IMR-90 (cell line): ENCODE measurements at regions not wholly inside any gene's neighbourhood (a gene's known extent, or its start where the extent isn't known, plus 50 kb on each side); places are given as distances from the start of the nearest gene placed in this dataset.

Experiments used
- ATAC-seq: fragments of 200-7000 bp; cut with Tn5 transposase; 2 replicates; pipeline ENCODE4 v1.9.1; 2020; ENCODE audit warnings: low read depth, mild to moderate bottlenecking, moderate library complexity
- BruUV-seq: library from RNA; stranded (reverse); fragments of 400-500 nt; replicated peaks from 2 replicates; lab custom pipeline; 2021; lab: Mats Ljungman, UMichigan
- CTCF ChIA-PET: fragments of 300-600 bp; formaldehyde crosslinking; extraction: SDS; loops from one replicate; lab custom pipeline; 2021; ENCODE audit warnings: antibody characterized with exemption; lab: Yijun Ruan, JAX
- POLR2A ChIA-PET: fragments of 300-600 bp; sonication (Branson Sonifier 250); formaldehyde crosslinking; loops from one replicate; lab custom pipeline; 2022; ENCODE audit warnings: antibody characterized with exemption; ENCODE audit not compliant: unreplicated experiment; lab: Charles Lee
- DNase-seq: peaks from one replicate; pipeline ENCODE4 v3.0.0; 2013
- H2AFZ ChIP-seq: replicated peaks from 2 replicates; pipeline ENCODE3; 2013; ENCODE audit warnings: low read length, mild to moderate bottlenecking; ENCODE audit not compliant: poor library complexity
- H2AK5ac ChIP-seq: 2 replicates; pipeline ENCODE4 v1.6.1; 2013; ENCODE audit warnings: low read depth, low read length, inconsistent platforms
- H2AK9ac ChIP-seq: replicated peaks from 2 replicates; pipeline ENCODE3; 2013; ENCODE audit warnings: mild to moderate bottlenecking, low read depth, low read length, moderate library complexity; ENCODE audit not compliant: poor library complexity
- H2BK120ac ChIP-seq: 2 replicates; pipeline ENCODE4 v1.6.1; 2013; ENCODE audit warnings: low read depth, low read length, inconsistent platforms
- H2BK15ac ChIP-seq: 3 replicates; pipeline ENCODE4 v1.6.1; 2013; ENCODE audit warnings: low read depth, low read length, inconsistent platforms
- H2BK20ac ChIP-seq: 2 replicates; pipeline ENCODE4 v1.6.1; 2013; ENCODE audit warnings: low read depth, mild to moderate bottlenecking, inconsistent platforms, low read length, moderate library complexity
- H2BK5ac ChIP-seq: 2 replicates; pipeline ENCODE4 v1.6.1; 2013; ENCODE audit warnings: mild to moderate bottlenecking, low read depth, low read length, inconsistent platforms; ENCODE audit not compliant: poor library complexity, severe bottlenecking
- H3K14ac ChIP-seq: replicated peaks from 2 replicates; pipeline ENCODE4 v1.6.1; 2013; ENCODE audit warnings: low read depth, low read length, inconsistent platforms
- H3K18ac ChIP-seq: 2 replicates; pipeline ENCODE4 v1.6.1; 2013; ENCODE audit warnings: low read depth, low read length, control low read depth
- H3K23ac ChIP-seq: 2 replicates; pipeline ENCODE4 v1.6.1; 2013; ENCODE audit warnings: low read depth, low read length, inconsistent platforms
- H3K27ac ChIP-seq: 2 replicates; pipeline ENCODE4 v1.5.1; 2013; ENCODE audit warnings: mild to moderate bottlenecking, control low read depth, low read length; ENCODE audit not compliant: insufficient read depth
- H3K27me3 ChIP-seq: 2 replicates; pipeline ENCODE4 v1.6.1; 2013; ENCODE audit warnings: low read length; ENCODE audit not compliant: control insufficient read depth, insufficient read depth
- H3K36me3 ChIP-seq: 2 replicates; pipeline ENCODE4 v1.6.1; 2013; ENCODE audit warnings: low read length, mixed read lengths; ENCODE audit not compliant: control insufficient read depth, insufficient read depth
- H3K4ac ChIP-seq: 2 replicates; pipeline ENCODE4 v1.6.1; 2013; ENCODE audit warnings: low read depth, low read length, inconsistent platforms
- H3K4me1 ChIP-seq: 2 replicates; pipeline ENCODE4 v1.6.1; 2013; ENCODE audit warnings: low read length, mixed read lengths; ENCODE audit not compliant: control insufficient read depth, insufficient read depth
- H3K4me2 ChIP-seq: 2 replicates; pipeline ENCODE4 v1.6.1; 2013; ENCODE audit warnings: low read depth, mild to moderate bottlenecking, control low read depth, low read length, moderate library complexity
- H3K4me3 ChIP-seq: 2 replicates; pipeline ENCODE4 v1.5.1; 2013; ENCODE audit warnings: low read depth, mild to moderate bottlenecking, control low read depth, low read length, moderate library complexity; ENCODE audit not compliant: insufficient read depth
- H3K56ac ChIP-seq: 2 replicates; pipeline ENCODE4 v1.6.1; 2013; ENCODE audit warnings: low read length, inconsistent platforms; ENCODE audit not compliant: insufficient read depth; ENCODE audit errors: extremely low read depth
- H3K79me1 ChIP-seq, 2 experiments: 2 replicates each; pipeline ENCODE4 v1.6.1; 2013; ENCODE audit warnings: low read length in 2 of 2, inconsistent platforms in 1 of 2, low read depth in 1 of 2
- H3K9ac ChIP-seq: 2 replicates; pipeline ENCODE4 v1.6.1; 2013; ENCODE audit warnings: low read depth, low read length, control low read depth
- H3K9me1 ChIP-seq: 2 replicates; pipeline ENCODE4 v1.6.1; 2013; ENCODE audit warnings: low read length, inconsistent platforms; ENCODE audit not compliant: insufficient read depth
- H3K9me3 ChIP-seq: 2 replicates; pipeline ENCODE4 v1.6.1; 2013; ENCODE audit warnings: low read length; ENCODE audit not compliant: control insufficient read depth, insufficient read depth
- H4K20me1 ChIP-seq: 2 replicates; pipeline ENCODE4 v1.6.1; 2013; ENCODE audit warnings: low read length, inconsistent platforms; ENCODE audit not compliant: insufficient read depth
- H4K5ac ChIP-seq: 2 replicates; pipeline ENCODE4 v1.6.1; 2013; ENCODE audit warnings: mild to moderate bottlenecking, low read depth, low read length, control low read depth
- H4K8ac ChIP-seq, 2 experiments: 2 replicates each; pipeline ENCODE4 v1.6.1; 2013; ENCODE audit warnings: low read depth in 2 of 2, low read length in 2 of 2, control low read depth in 1 of 2, inconsistent platforms in 1 of 2
- H4K91ac ChIP-seq: 2 replicates; pipeline ENCODE4 v1.6.1; 2013; ENCODE audit warnings: low read depth, low read length, inconsistent platforms; ENCODE audit not compliant: insufficient read depth
- BHLHE40 ChIP-seq: fragments of 150-350 bp; IDR thresholded peaks from 2 replicates; pipeline ENCODE4 v1.6.1; 2016; ENCODE audit warnings: mild to moderate bottlenecking, low read depth, low read length
- CEBPB ChIP-seq: IDR thresholded peaks from 2 replicates; pipeline ENCODE4 v1.6.1; 2012; ENCODE audit warnings: low read depth, low read length, improper control_type of control experiment
- CHD1 ChIP-seq: IDR thresholded peaks from 2 replicates; pipeline ENCODE4 v1.6.1; 2012; ENCODE audit warnings: low read depth, low read length, improper control_type of control experiment
- ELK1 ChIP-seq: fragments of 150-350 bp; IDR thresholded peaks from 2 replicates; pipeline ENCODE4 v1.6.1; 2016; ENCODE audit warnings: low read depth, mild to moderate bottlenecking, low read length, moderate library complexity, borderline replicate concordance
- FOS ChIP-seq: fragments of 150-350 bp; IDR thresholded peaks from 2 replicates; pipeline ENCODE4 v1.6.1; 2016; ENCODE audit warnings: low read depth, low read length
- MAFK ChIP-seq: IDR thresholded peaks from 2 replicates; pipeline ENCODE4 v1.6.1; 2012; ENCODE audit warnings: low read depth, low read length, improper control_type of control experiment
- MAZ ChIP-seq: IDR thresholded peaks from 2 replicates; pipeline ENCODE4 v1.6.1; 2012; ENCODE audit warnings: low read depth, mild to moderate bottlenecking, low read length, improper control_type of control experiment, moderate library complexity, borderline replicate concordance
- MXI1 ChIP-seq: IDR thresholded peaks from 2 replicates; pipeline ENCODE4 v1.6.1; 2012; ENCODE audit warnings: low read depth, mild to moderate bottlenecking, low read length, moderate library complexity, borderline replicate concordance
- NFE2L2 ChIP-seq: fragments of 150-350 bp; IDR thresholded peaks from 2 replicates; pipeline ENCODE4 v1.6.1; 2016; ENCODE audit warnings: low read depth, mild to moderate bottlenecking, low read length
- POLR2A ChIP-seq: IDR thresholded peaks from 2 replicates; pipeline ENCODE4 v1.6.1; 2012; ENCODE audit warnings: mild to moderate bottlenecking, low read depth, low read length
- RAD21 ChIP-seq: IDR thresholded peaks from 2 replicates; pipeline ENCODE4 v1.6.1; 2012; ENCODE audit warnings: low read length, improper control_type of control experiment
- RCOR1 ChIP-seq: IDR thresholded peaks from 2 replicates; pipeline ENCODE4 v1.6.1; 2012; ENCODE audit warnings: mild to moderate bottlenecking, low read length, improper control_type of control experiment; ENCODE audit not compliant: insufficient replicate concordance
- RFX5 ChIP-seq: IDR thresholded peaks from 2 replicates; pipeline ENCODE4 v1.8.0; 2012; ENCODE audit warnings: low read depth, mild to moderate bottlenecking, low read length, moderate library complexity
- SMC3 ChIP-seq: fragments of 150-350 bp; IDR thresholded peaks from 2 replicates; pipeline ENCODE4 v1.6.1; 2016; ENCODE audit warnings: low read depth, mild to moderate bottlenecking, antibody characterized with exemption, low read length, moderate library complexity
- WGBS, 2 experiments: methylation state at CpG; one replicate each; pipeline versions ENCODE4 v1.1.5 to v1.1.7; 2013; ENCODE audit warnings: missing lambda C conversion rate in 2 of 2; ENCODE audit not compliant: insufficient read length in 1 of 2; ENCODE audit errors: extremely low coverage in 2 of 2; 5-methylcytosine and 5-hydroxymethylcytosine counted together
- dilution Hi-C: fragments of 300-500 bp; cut with HindIII; formaldehyde crosslinking; loops from one replicate; pipeline ENCODE4 v1.14.3; 2018; ENCODE audit warnings: low sequenced_read_pairs; ENCODE audit not compliant: unreplicated experiment
- in situ Hi-C: fragments of 300-500 bp; cut with MboI; formaldehyde crosslinking; loops from 3 replicates; pipeline ENCODE4 v1.14.3; 2019; ENCODE audit warnings: low sequenced_read_pairs, inconsistent platforms, mixed read lengths
- intact Hi-C: fragments of 100-400 bp; cut with micrococcal nuclease; formaldehyde crosslinking; loops from 2 replicates; pipeline ENCODE4 v1.10.0; 2022
- TF ChIP-seq, protein P1 (sequence below): fragments of 150-350 bp; IDR thresholded peaks from 2 replicates; pipeline ENCODE4 v1.6.1; 2017; ENCODE audit warnings: mild to moderate bottlenecking, antibody characterized with exemption, low read length, low read depth
- TF ChIP-seq, protein P2 (sequence below): conservative IDR thresholded peaks from 2 replicates; pipeline ENCODE4 v1.5.1; 2012; ENCODE audit warnings: mild to moderate bottlenecking, low read depth, low read length, improper control_type of control experiment

GRCh38 chr1:30400507-30400906 lies 322.9 kb downstream of the MATN1 start:
- ATAC-seq (no peak), DNase-seq (no peak)
- Histone ChIP-seq H3K4me3 (no peak overlapping the region), H3K14ac (no peak overlapping the region), H3K56ac (no peak overlapping the region), H2BK20ac (no peak overlapping the region), H3K4me1 (no peaks in the 10 kb centered on the region), H3K9me1 (no peaks in the 10 kb centered on the region), H4K91ac (no peak overlapping the region), H3K18ac (no peak overlapping the region), H2AK9ac (no peak overlapping the region), H3K36me3 (no peaks in the 10 kb centered on the region), H3K9me3 (no peaks in the 10 kb centered on the region), H3K79me1 (no peaks in the 10 kb centered on the region), H2BK5ac (no peak overlapping the region), H2AK5ac (no peak overlapping the region), H4K5ac (no peak overlapping the region), H3K4ac (no peak overlapping the region), H3K23ac (no peak overlapping the region), H2BK120ac (no peak overlapping the region), H3K27ac (no peak overlapping the region), H4K20me1 (no peaks in the 10 kb centered on the region), H3K27me3 (peaks cover 2% of the 10 kb centered on the region; the same call in 1 of the 2 replicates), H4K8ac (no peak overlapping the region), H3K9ac (no peak overlapping the region), H3K4me2 (no peak overlapping the region), H2BK15ac (no peak overlapping the region), H2AFZ (no peak overlapping the region)
- POLR2A ChIA-PET = no interaction called here
- dilution Hi-C loops (no loop called here), intact Hi-C loops (no loop called here), in situ Hi-C loops (no loop called here)
- CTCF ChIA-PET = no interaction called here
- TF ChIP-seq BHLHE40 = no peak
- no peak for TF ChIP-seq RFX5
- TF ChIP-seq RCOR1 = no peak
- TF ChIP-seq FOS = no peak
- TF ChIP-seq CEBPB = no peak
- TF ChIP-seq MXI1 = no peak
- no peak for TF ChIP-seq MAFK
- no peak for TF ChIP-seq MAZ
- TF ChIP-seq, protein P1, sequence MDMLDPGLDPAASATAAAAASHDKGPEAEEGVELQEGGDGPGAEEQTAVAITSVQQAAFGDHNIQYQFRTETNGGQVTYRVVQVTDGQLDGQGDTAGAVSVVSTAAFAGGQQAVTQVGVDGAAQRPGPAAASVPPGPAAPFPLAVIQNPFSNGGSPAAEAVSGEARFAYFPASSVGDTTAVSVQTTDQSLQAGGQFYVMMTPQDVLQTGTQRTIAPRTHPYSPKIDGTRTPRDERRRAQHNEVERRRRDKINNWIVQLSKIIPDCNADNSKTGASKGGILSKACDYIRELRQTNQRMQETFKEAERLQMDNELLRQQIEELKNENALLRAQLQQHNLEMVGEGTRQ = no peak
- TF ChIP-seq RAD21 = no peak
- TF ChIP-seq NFE2L2 = no peak
- no peak for TF ChIP-seq POLR2A
- TF ChIP-seq ELK1 = no peak
- TF ChIP-seq SMC3 = no peak
- TF ChIP-seq CHD1 = no peak
- TF ChIP-seq, protein P2, sequence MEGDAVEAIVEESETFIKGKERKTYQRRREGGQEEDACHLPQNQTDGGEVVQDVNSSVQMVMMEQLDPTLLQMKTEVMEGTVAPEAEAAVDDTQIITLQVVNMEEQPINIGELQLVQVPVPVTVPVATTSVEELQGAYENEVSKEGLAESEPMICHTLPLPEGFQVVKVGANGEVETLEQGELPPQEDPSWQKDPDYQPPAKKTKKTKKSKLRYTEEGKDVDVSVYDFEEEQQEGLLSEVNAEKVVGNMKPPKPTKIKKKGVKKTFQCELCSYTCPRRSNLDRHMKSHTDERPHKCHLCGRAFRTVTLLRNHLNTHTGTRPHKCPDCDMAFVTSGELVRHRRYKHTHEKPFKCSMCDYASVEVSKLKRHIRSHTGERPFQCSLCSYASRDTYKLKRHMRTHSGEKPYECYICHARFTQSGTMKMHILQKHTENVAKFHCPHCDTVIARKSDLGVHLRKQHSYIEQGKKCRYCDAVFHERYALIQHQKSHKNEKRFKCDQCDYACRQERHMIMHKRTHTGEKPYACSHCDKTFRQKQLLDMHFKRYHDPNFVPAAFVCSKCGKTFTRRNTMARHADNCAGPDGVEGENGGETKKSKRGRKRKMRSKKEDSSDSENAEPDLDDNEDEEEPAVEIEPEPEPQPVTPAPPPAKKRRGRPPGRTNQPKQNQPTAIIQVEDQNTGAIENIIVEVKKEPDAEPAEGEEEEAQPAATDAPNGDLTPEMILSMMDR = no peak
- no TSS peak for BruUV-seq
- no CpG with 5 or more reads among the region's 4 CpGs for WGBS, 2 experiments
